Sciatic nerve (tissue), 2 donors: ENCODE measurements at regions not wholly inside any gene's neighbourhood (a gene's known extent, or its start where the extent isn't known, plus 50 kb on each side); places are given as distances from the start of the nearest gene placed in this dataset.
"Not testable (repeated sequence)": the region's sequence is repeated elsewhere in the genome, so short reads cannot be mapped to it uniquely, and the experiment has no call there.

Experiments used
- ATAC-seq: fragments of 200-7000 bp; cut with Tn5 transposase; one replicate; pipeline ENCODE4 v1.9.1; 2020; ENCODE audit warnings: mild to moderate bottlenecking, moderate library complexity
- DNase-seq: peaks from one replicate; pipeline ENCODE4 v3.0.0-alpha.2; 2020; ENCODE audit warnings: low spot score
- intact Hi-C: fragments of 100-400 bp; cut with DNase I; formaldehyde crosslinking; loops from one replicate; pipeline ENCODE4 v1.14.2; 2022
- donor health status: DM: no; HTN: no; CAD: no.
- donor health status: DM: no; HTN: no; CAD: no.

GRCh38 chr22:34841331-34841771 is 224.6 kb upstream of the ISX start:
- intact Hi-C loops, result no loop called here
- no peak for ATAC-seq

GRCh38 chr22:34841911-34842310 is 224.0 kb upstream of the ISX start:
- ATAC-seq, result no peak
- DNase-seq, result no peak
- intact Hi-C loops, result no loop called here

More at GRCh38 chr22:34841331-34841771, 224.6 kb upstream of the ISX start:
- DNase-seq, result no peak

DNA sequence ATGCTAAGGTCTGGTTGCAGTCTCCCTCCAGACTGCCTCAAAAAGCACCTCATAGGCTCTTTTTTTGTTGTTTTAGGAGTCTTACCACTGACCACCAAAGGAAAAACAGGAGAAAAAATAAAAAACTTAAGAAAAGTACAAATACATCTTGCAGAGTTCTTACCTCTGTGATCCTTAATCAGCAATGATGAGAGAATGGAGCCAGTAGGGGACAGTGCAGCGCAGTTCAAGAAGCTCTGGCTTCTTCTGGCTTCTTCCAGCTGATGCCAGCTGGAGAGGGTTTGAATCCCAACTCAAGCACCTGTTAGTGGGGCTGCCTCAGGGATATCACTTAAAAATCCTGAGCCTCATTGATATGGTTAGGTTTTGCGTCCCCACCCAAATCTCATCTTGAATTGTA is 223.3 kb upstream of the ISX start:
- ATAC-seq, result no peak
- intact Hi-C loops, result no loop called here
- DNase-seq, result no peak

GRCh38 chr22:34843743-34844142 is 222.2 kb upstream of the ISX start:
- ATAC-seq, intact Hi-C loops, DNase-seq: not testable (repeated sequence)

- ATAC-seq (no peak), DNase-seq (no peak)
- intact Hi-C loops, result no loop called here
These were observed 220.6 kb upstream of the ISX start for GRCh38 chr22:34845391-34845790.

DNA sequence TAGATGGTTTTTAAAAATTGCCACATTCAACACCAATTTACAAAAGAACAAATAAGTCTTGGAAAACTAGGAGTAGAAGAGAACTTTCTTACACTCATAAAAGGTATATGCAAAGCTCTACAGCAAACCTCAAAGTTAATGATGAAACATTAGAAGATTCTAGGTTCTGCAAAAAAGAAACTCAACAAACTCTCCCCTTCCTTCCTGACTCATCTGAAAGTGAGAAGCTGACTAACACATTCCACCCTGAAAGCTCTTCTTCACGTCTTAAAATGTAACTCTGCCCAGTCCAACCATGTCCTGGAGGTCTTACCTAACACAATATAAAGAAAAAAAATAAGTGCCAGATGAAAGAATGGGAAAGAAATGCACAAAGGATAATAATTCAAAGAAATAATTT is 218.9 kb upstream of the ISX start:
- no peak for DNase-seq

DNA sequence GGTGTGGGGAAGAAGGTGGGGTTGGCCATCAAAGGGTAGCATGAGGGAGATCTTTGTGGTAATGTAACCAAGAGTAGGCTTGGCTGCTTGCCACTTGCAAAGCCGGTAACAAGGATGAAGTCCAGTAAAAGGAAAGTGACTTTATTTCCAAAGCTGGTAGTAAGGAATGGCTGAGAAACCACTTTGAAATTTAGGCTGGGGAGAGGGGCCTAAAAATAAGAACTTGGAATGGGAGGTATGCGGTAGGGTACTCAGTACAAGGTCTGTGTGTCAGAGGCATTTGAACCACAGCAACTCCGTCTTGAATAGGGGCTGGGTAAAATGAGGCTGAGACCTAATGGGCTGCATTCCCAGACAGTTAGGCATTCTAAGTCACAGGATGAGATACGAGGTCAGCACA is 216.0 kb upstream of the ISX start:
- DNase-seq, result no peak
- no peak for ATAC-seq
- intact Hi-C loops, result no loop called here

More for the DNA sequence above, 218.9 kb upstream of the ISX start:
- intact Hi-C loops, result no loop called here
- no peak for ATAC-seq

DNA sequence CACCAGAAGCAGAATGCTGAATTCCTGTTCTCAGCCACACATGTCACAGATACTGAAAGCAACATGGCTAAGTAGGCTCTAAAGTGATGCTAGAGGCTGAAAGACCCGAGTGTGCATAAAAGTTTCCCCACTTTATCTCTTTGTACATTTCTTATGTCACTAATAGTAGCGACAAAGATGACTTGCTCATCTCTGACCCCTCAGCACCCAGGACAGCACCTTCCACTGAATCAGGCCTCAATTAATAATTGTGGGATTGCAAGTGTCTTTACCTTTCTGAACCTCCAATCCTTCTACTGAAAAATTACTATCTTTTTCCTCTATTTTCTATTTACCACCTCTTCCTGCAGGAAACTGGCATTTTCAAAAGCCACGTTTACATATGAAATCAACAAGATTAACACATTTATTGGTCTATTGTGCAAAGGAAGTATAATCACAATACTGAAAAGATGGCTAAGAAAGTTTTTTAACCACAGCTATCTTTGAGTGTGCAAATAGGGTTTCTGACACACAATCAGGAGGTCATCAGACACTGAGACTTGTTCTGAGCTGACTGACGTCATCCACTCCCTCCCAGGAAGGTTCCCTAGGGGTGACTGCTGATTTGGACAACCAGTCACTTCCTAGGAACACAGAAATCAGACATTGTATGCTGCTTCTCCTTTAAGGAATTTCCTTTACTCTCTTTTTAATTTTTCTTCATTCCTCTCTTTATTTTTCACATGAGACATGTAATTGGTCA is 213.9 kb upstream of the ISX start:
- intact Hi-C loops, result no loop called here
- no peak for DNase-seq
- ATAC-seq, result no peak

DNA sequence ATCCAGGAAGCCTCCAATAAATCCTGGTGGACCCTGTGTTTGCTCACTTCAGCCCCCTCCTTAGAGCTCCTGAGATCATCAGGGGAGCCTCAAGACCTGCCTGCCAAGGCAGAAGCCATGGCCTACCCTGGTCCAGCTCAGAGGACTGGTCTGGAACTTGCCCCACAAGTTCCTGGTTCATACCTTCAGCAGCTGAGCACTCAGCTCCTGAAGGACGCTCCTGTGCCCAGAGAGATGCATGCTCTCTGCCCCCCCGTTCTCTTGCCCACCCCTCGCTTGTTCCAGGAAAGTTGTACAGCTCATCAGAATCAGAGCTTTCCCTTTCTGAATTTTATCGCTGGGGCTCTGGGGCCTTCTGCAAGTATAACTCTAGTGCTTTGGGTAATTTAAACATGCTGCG is 210.5 kb upstream of the ISX start:
- no peak for ATAC-seq
- intact Hi-C loops, result no loop called here
- no peak for DNase-seq

DNA sequence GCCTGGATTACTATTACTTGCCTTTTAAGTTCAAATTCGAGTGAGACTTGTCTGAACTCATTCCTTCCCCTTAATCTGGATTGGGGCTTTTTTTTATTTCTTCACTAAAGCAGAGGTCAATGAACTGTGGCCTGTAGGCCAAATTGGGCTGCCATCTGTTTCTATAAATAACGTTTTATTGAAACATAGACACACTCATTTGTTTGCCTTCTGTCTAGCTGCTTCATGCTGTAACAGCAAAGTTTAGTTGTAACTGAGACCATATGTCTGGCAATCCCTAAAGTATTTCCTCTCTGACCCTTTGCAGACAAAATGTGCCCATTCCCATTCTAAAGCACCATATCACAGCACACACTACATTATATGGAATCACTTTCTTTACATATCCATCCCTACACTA is 207.9 kb upstream of the ISX start:
- intact Hi-C loops, result no loop called here
- ATAC-seq, result no peak
- DNase-seq, result no peak

- DNase-seq (no peak), ATAC-seq (no peak)
- intact Hi-C loops, result no loop called here
These were observed 204.2 kb upstream of the ISX start for GRCh38 chr22:34861787-34862186.

GRCh38 chr22:34866081-34866480 is 199.9 kb upstream of the ISX start:
- ATAC-seq, result no peak
- intact Hi-C loops, result no loop called here
- no peak for DNase-seq

DNA sequence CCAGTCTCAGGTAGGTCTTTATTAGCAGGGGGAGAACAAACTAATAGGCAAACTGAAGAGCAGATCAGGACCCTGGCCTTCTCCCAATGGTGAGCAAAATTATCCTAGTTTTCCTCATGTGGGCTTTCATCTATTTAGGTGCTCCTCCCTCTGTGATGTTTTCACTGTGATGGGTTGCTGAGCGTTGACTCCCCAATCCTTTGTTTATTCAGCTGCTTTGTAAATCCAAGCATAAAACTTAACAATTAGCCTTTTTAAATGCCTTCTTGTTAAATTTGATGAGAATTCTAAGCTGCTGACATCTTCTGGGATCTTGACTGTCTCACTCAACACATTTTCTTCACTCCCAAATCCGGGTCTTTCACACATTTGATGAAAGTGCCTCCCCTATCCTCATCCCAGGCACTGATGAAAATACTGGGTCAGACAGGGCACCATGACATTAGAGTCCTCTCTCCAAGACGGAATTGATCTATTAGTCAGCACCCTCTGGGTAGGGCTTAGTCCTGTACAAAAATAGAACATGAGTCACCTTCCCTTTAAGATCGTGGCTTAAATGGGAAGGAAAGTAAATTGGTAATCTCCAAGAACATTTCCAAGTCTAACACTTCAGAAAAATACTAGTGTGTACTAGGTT is 199.3 kb upstream of the ISX start:
- ATAC-seq, result peak; percentile 36
- intact Hi-C loops, result no loop called here
- no peak for DNase-seq

GRCh38 chr22:34877506-34877905 is 188.5 kb upstream of the ISX start:
- DNase-seq (no peak), ATAC-seq (no peak)
- intact Hi-C loops, result no loop called here

DNA sequence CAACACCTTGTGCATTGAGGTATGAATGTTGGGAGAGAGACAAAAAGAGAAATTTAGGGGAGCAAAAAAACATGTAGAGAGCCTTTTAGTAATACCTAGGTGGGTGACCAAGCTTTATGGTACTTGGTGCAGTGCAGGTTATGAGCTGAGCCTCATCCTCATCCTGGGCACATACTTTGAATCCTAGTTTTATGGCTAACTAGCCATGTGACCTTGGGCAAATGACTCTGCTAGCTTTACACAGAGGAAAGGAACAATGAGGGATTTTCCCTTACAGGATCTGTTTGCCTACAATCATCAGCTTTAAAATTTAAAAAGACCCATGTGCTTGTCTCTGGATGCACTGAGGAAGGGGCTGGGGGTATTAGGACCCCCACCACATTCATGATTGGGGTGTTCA is 187.8 kb upstream of the ISX start:
- no peak for ATAC-seq
- DNase-seq, result no peak
- intact Hi-C loops, result no loop called here

DNA sequence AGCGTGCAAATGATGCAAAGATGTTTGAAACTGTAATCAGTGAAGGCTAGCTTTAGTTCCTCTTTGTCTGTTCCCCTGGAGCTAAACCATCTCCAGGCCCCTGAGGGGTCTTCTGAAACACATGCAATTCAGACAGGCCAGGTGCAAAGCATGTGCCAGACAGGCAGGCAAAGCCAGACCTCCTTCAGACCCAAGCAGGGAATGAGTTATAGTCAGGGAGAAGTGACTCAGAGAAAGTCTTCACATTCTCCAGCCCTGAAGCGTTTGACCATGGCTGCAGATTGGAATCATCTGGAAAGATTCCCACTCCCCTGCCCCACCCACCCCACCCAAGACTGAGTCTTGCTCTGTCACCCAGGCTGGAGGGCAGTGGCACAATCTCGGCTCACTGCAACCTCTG is 187.0 kb upstream of the ISX start:
- ATAC-seq (no peak), DNase-seq (no peak)
- intact Hi-C loops, result no loop called here

DNA sequence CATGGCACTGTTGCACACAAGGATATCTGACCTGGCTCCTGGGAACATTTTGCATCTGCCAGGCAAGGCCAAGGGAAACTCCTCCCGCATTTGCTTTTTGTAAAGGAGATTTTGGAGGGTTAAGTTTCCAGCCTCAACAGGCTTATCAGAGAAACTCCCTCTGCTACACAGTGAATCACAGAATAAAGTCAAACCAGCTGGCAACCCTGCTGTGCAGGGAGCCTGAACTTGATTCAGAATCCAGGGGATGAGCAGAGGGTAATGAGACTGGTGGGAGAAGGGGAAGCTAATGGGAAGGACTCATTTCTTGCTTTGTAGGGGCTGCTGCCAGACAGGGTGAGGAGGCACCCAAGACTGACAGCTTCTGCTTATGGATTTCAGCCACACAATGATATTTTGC is 185.3 kb upstream of the ISX start:
- DNase-seq (no peak), ATAC-seq (no peak)

DNA sequence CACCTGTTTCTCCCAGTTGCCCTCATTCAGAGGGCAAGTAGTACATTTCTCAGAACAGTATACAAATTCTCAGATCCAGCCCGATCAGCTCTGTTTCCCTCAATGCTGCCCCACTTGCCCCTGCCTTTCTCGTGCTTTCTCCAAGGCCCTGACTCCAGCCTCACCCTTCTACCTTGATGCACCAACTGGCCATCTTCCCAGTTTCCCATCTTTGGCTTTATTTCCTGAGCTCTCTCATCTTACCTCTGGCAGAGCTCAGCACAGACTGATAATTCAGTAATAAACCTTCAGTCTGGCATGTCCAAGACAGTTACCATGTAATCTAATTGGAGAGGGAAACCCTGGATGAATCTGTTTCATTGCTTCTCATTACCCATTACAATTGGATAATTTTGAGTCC is 184.5 kb upstream of the ISX start:
- DNase-seq (no peak), ATAC-seq (no peak)
- intact Hi-C loops, result no loop called here

More for the DNA sequence above, 185.3 kb upstream of the ISX start:
- intact Hi-C loops, result no loop called here

DNA sequence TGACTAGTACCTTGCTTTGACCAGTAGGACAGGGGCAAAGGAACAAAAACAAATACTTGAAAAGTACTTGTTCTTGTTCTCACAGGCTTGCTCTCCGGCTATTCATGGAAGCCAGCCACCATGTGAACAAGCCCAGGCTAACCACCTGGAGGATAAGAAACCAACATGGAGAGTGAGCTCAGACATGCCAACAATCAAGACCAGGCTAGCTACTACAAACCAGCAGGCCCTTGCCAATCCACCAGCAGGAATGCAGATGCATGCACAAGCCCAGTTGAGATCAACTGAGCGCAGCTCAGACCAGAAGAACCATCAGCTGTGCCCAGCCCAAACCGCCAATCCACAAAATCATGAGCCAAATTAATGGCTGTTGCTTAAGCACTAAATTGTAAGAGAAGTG is 180.1 kb upstream of the ISX start:
- ATAC-seq (no peak), DNase-seq (no peak)
- intact Hi-C loops, result no loop called here

- ATAC-seq (no peak), DNase-seq (no peak)
- intact Hi-C loops, result no loop called here
These were observed 179.6 kb upstream of the ISX start for GRCh38 chr22:34886391-34886790.

DNA sequence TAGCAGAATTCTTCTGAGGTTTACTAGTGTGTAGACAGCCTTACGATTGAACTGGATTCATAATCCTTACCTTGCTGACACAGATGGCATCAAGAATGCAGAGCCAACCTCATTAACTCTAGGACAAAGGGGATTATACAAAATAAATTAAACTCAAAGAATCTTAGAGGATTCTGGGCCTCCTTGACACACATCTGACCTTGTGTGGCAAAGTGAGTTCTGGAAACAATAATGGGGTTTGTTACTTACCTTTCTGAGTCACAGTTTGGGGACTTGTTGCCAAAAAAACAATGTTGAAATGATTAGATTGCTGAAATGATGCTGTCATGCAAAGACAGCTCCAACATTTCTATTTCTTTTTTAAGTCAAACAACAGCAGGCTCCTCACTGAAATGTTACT is 179.1 kb upstream of the ISX start:
- no peak for DNase-seq
- no peak for ATAC-seq
- intact Hi-C loops, result no loop called here
